Right hindlimb (tissue), 1 donor: ENCODE measurements at regions not wholly inside any gene's neighbourhood (a gene's known extent, or its start where the extent isn't known, plus 50 kb on each side); places are given as distances from the start of the nearest gene placed in this dataset.

Experiments
- DNase-seq: peaks from one replicate; pipeline ENCODE4 v3.0.0-alpha.2; 2018

GRCh38 chr5:4243479-4244264 lies 648.0 kb downstream of the IRX1 start:
- DNase-seq, result no peak

DNA sequence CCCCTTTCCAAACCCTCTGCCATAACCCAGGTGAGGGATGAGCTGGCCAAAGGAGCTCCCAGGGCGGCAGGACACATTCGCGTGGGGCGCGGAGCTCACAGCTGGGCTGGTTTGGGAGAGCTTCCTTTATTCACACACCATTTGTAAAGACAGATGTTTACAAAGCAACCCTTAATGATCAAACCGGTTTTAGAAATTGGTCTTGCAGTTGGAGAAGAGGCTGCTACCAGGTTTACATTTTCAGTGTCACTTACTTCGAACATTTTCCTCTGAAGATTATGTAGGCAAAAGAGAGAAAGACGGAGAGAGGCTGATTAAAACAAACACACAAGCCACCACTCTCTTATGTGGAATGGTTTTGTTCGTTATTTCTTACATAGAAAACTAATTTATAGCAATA lies 648.7 kb downstream of the IRX1 start:
- DNase-seq, result no peak

DNA sequence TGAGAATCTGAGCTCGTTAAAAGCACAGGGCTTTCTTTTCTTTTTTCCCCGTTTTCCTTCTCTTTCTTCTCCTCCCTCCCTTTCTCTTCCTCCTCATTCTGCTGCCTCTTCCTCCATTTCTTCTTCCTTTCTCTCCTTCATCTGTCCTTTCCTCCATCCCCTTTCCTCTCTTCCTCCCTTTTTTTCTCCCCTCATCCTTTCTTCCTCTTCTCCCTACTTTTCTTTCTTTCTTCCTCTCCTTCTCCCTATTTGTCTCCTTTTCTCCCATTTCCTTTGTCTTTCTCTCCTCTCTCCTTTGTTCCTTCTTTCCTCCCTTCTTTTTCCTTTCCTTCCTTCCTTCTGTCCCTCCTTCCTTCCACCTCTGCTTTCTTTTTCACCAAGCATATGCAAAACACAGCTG lies 649.4 kb downstream of the IRX1 start:
- no peak for DNase-seq

GRCh38 chr5:4245511-4245910 lies 649.9 kb downstream of the IRX1 start:
- no peak for DNase-seq

- no peak for DNase-seq
These were observed 650.8 kb downstream of the IRX1 start for GRCh38 chr5:4246447-4246846.

- no peak for DNase-seq
These were observed 654.6 kb downstream of the IRX1 start for GRCh38 chr5:4250254-4250653.

- no peak for DNase-seq
These were observed 656.8 kb downstream of the IRX1 start for GRCh38 chr5:4252385-4252784.

- no peak for DNase-seq
These were observed 659.1 kb downstream of the IRX1 start for GRCh38 chr5:4254736-4255135.

DNA sequence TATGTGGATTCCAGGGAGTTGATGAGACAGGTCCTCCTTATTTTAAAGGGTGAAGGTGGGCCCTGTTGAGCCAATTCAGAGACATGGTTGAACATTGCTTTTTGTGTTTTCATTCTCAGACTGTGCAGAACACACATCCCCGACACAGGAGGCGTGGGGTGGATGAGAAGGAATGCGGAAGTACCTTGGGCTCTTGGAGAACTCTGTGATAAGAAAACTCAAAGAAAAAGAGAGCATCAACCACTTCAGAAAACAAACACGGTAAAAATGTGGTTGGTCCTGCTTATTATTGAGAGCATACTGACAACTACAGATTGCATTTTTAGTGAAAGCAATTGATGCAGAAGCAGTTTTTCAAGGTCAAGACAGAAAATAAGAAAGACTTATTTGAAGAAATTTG lies 659.8 kb downstream of the IRX1 start:
- DNase-seq, result no peak

DNA sequence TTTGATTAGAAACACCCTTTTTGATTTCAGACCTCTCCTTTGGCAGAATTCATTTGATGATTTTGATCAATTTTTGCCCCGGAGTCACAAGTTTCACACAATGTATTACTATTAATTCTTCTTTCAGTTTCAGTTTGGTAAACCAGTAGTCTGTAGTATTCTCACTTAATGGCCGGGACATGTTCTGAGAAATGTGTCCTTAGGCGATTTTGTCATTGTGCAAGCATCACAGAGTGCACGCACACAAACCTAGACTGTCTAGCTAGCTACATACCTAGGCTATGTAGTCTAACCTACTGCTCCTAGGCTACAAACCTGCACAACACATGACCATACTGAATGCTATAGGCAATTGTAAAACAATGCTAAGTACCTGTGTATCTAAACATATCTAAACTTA lies 662.5 kb downstream of the IRX1 start:
- no peak for DNase-seq

- DNase-seq, result no peak
These were observed 675.6 kb downstream of the IRX1 start for GRCh38 chr5:4271193-4271592.

DNA sequence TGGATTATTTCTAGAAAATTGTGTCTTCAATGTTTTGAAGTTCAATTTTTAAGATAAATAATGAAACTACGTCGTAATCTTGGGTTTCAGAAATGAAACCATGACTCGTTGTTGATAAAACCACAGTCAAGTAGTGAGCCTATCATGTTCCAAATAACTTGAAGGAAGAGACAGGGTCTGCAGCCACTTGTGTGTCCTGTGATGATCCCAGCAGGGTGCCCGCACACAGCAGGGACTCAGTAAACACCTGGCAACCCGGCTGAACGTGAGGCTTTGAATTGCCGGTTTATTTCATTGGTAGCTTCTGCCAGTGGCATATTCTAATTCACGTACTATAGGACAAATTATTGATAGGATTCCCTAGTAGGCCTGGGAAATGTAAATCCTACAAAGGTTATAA lies 679.6 kb downstream of the IRX1 start:
- no peak for DNase-seq

- DNase-seq, result no peak
These were observed 699.2 kb downstream of the IRX1 start for GRCh38 chr5:4294878-4295277.

GRCh38 chr5:4295663-4296339 lies 700.2 kb downstream of the IRX1 start:
- peak; percentile 55 for DNase-seq

GRCh38 chr5:4306057-4306456 lies 710.4 kb downstream of the IRX1 start:
- no peak for DNase-seq

GRCh38 chr5:4309026-4309425 lies 713.4 kb downstream of the IRX1 start:
- DNase-seq, result no peak

- no peak for DNase-seq
These were observed 717.5 kb downstream of the IRX1 start for GRCh38 chr5:4313138-4313537.

- no peak for DNase-seq
These were observed 724.0 kb downstream of the IRX1 start for GRCh38 chr5:4319478-4320128.

DNA sequence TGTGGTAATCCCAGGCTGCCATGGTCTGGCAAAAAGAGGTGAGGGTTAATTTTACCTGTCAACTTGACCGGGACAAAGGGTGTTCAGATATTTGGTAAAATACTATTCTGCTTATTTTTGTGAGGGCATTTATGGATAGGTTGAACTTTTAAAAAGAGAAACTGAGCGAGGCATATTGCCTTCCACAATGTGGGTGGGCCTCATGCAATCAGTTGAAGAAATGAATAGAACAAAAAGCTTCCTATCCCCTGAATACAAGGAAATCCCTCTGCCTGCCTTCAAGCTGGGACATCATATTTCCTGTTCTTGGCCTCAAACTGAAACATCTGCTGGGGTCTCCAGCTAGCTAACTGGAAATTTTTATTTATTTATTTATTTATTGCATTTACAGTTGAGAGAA lies 734.7 kb downstream of the IRX1 start:
- no peak for DNase-seq

DNA sequence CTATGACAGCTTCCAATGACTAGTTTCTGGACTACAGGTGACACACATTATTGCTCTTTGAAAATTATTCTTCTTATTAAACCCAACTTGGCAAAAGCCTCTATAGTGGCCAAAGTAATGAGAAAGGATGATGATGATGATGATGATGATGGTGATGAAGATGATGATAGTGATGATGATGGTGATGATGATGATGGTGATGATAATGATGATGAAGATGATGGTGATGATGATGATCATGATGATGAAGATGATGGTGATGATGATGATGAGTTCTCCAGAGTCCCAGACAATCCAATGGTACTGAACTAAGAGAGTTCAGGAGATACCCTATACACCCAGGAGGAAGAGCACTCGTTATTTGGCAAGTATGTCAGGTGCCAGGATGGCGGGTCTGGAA lies 739.4 kb downstream of the IRX1 start:
- no peak for DNase-seq

DNA sequence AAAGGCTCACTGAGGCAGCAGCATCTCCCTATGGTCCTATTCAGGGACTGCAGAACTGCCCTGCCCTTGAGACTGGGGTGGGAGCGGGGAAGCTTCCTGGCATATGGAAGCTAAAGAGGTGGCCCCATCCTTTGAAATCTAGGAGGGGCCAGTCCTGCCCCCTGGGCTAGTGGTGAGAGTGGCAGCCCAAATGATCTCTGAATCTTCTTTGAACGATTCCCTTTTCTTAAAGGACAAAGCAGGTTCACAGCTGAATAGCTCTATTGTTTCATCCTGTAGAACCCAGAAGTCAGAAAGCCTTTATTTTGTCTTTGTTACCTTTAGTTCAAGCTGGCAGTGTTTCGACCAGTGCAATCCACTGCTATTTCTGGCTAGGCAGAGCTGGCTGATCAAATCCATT lies 741.9 kb downstream of the IRX1 start:
- DNase-seq, result no peak

GRCh38 chr5:4339949-4340348 lies 744.3 kb downstream of the IRX1 start:
- DNase-seq, result no peak

- DNase-seq, result no peak
These were observed 750.2 kb downstream of the IRX1 start for GRCh38 chr5:4345850-4346249.

DNA sequence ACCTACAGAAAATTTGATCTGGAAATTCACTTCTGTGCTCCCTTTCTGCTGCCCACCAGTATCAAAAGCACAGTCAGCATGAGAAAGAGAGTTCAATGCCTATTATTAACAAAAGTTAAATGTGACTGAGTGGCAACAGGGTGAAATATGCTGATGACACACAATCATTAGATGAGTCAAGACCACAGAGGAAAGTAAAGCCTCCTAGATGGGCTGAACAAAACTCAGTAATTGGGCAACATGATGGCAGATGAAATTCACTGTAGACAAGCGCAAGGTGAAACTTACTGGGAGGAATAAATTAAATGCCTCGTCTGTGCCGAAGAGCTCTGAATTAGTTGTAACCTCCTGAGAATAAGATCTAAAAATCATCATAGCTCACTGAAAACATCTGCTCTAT lies 752.8 kb downstream of the IRX1 start:
- DNase-seq, result no peak
